ENCODE measurements at regions not wholly inside any gene's neighbourhood (a gene's known extent, or its start where the extent isn't known, plus 50 kb on each side); places are given as distances from the start of the nearest gene placed in this dataset.

DNA sequence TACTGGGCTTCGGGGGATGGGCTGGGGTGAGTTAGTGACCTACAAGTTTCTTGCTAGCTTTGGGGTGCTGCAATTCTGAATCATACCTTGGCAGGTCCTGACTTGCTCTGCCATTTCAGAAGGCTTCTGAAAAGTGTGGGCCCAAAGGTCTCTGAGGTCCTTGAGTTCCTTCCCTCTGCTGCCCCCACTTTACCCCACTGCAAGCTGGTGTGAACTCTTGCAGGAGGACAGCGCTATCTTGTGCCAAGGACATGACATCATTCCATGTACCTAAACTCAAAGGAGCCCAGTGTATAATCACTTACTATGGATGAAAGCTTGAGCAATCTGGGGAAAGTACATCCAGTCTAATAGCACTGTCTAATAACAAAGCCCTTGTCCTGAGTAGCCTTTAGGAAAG lies 157.4 kb downstream of the RMI1 start:
- Histone ChIP-seq H3K27me3 (ENCODE audit: low read length) (peaks cover 41% of the 10 kb centered on the region), H3K4me3 (ENCODE audit: low read length) (no peak overlapping the region), H3K9ac (ENCODE audit: low read length) (no peak overlapping the region), H3K4me2 (ENCODE audit: low read length) (no peak overlapping the region), H3K36me3 (ENCODE audit: low read depth, low read length) (no peaks in the 10 kb centered on the region), H3K27ac (ENCODE audit: low read length) (no peak overlapping the region), H3K9me3 (ENCODE audit: low read length) (no peaks in the 10 kb centered on the region), H4K20me1 (ENCODE audit: low read length) (no peaks in the 10 kb centered on the region), H3K9me2 (replicated peaks; ENCODE audit: low read length) (no peaks in the 10 kb centered on the region), H3K79me2 (ENCODE audit: low read length) (no peaks in the 10 kb centered on the region), H3K4me1 (ENCODE audit: insufficient read depth, low read length) (peaks cover 7% of the 10 kb centered on the region), H3F3A (ENCODE audit: low read length, unreplicated experiment) (no peaks in the 10 kb centered on the region), H2AFZ (ENCODE audit: low read length) (no peak overlapping the region)
- ChIA-PET CTCF (no interaction called here), POLR2A (ENCODE audit: unreplicated experiment) (no interaction called here)
- ATAC-seq (no peak), DNase-seq (no peak)
- TF ChIP-seq EZH2 (IDR thresholded peaks at IDR 0.05; ENCODE audit: low read length, unreplicated experiment) (no peak), EZH2phosphoT487 (IDR thresholded peaks at IDR 0.05; ENCODE audit: borderline replicate concordance, low read length) (no peak)
- TF ChIP-seq, protein P1, sequence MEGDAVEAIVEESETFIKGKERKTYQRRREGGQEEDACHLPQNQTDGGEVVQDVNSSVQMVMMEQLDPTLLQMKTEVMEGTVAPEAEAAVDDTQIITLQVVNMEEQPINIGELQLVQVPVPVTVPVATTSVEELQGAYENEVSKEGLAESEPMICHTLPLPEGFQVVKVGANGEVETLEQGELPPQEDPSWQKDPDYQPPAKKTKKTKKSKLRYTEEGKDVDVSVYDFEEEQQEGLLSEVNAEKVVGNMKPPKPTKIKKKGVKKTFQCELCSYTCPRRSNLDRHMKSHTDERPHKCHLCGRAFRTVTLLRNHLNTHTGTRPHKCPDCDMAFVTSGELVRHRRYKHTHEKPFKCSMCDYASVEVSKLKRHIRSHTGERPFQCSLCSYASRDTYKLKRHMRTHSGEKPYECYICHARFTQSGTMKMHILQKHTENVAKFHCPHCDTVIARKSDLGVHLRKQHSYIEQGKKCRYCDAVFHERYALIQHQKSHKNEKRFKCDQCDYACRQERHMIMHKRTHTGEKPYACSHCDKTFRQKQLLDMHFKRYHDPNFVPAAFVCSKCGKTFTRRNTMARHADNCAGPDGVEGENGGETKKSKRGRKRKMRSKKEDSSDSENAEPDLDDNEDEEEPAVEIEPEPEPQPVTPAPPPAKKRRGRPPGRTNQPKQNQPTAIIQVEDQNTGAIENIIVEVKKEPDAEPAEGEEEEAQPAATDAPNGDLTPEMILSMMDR (conservative IDR thresholded peaks at IDR 0.05; ENCODE audit: low read depth, low read length): no peak
- intact Hi-C loops (cut with micrococcal nuclease): no loop called here
- no TSS peak for BruUV-seq (replicated peaks)

GRCh38 chr9:84138541-84138940 lies 157.9 kb downstream of the RMI1 start:
- CTCF ChIA-PET: no interaction called here
- H2AFZ ChIP-seq (ENCODE audit: low read length): no peak overlapping the region
- no peaks in the 10 kb centered on the region for H3F3A ChIP-seq (ENCODE audit: low read length, unreplicated experiment)
- no peak overlapping the region for H3K27ac ChIP-seq (ENCODE audit: low read length)
- POLR2A ChIA-PET (ENCODE audit: unreplicated experiment): no interaction called here
- H3K4me1 ChIP-seq (ENCODE audit: insufficient read depth, low read length): peaks cover 7% of the 10 kb centered on the region
- BruUV-seq (replicated peaks): no TSS peak
- no peak for DNase-seq
- no peaks in the 10 kb centered on the region for H4K20me1 ChIP-seq (ENCODE audit: low read length)
- no peaks in the 10 kb centered on the region for H3K36me3 ChIP-seq (ENCODE audit: low read depth, low read length)
- no peaks in the 10 kb centered on the region for H3K79me2 ChIP-seq (ENCODE audit: low read length)
- no peak overlapping the region for H3K9ac ChIP-seq (ENCODE audit: low read length)
- no peaks in the 10 kb centered on the region for H3K9me3 ChIP-seq (ENCODE audit: low read length)
- no peak overlapping the region for H3K4me2 ChIP-seq (ENCODE audit: low read length)
- H3K27me3 ChIP-seq (ENCODE audit: low read length): peaks cover 41% of the 10 kb centered on the region
- intact Hi-C loops (cut with micrococcal nuclease): no loop called here
- TF ChIP-seq, protein P1 (conservative IDR thresholded peaks at IDR 0.05; ENCODE audit: low read depth, low read length): no peak
- no peak for TF ChIP-seq EZH2 (IDR thresholded peaks at IDR 0.05; ENCODE audit: low read length, unreplicated experiment)
- no peak for TF ChIP-seq EZH2phosphoT487 (IDR thresholded peaks at IDR 0.05; ENCODE audit: borderline replicate concordance, low read length)
- ATAC-seq: no peak
- no peaks in the 10 kb centered on the region for H3K9me2 ChIP-seq (replicated peaks; ENCODE audit: low read length)
- H3K4me3 ChIP-seq (ENCODE audit: low read length): no peak overlapping the region

- H3K4me3 ChIP-seq (ENCODE audit: low read length): no peak overlapping the region
- no peaks in the 10 kb centered on the region for H3K79me2 ChIP-seq (ENCODE audit: low read length)
- TF ChIP-seq EZH2phosphoT487 (IDR thresholded peaks at IDR 0.05; ENCODE audit: borderline replicate concordance, low read length): no peak
- TF ChIP-seq, protein P1 (conservative IDR thresholded peaks at IDR 0.05; ENCODE audit: low read depth, low read length): no peak
- no peak for TF ChIP-seq EZH2 (IDR thresholded peaks at IDR 0.05; ENCODE audit: low read length, unreplicated experiment)
- intact Hi-C loops (cut with micrococcal nuclease): no loop called here
- no peak overlapping the region for H3K27ac ChIP-seq (ENCODE audit: low read length)
- H3K36me3 ChIP-seq (ENCODE audit: low read depth, low read length): no peaks in the 10 kb centered on the region
- no peaks in the 10 kb centered on the region for H3K9me3 ChIP-seq (ENCODE audit: low read length)
- no peaks in the 10 kb centered on the region for H3F3A ChIP-seq (ENCODE audit: low read length, unreplicated experiment)
- ATAC-seq: no peak
- no TSS peak for BruUV-seq (replicated peaks)
- H3K4me1 ChIP-seq (ENCODE audit: insufficient read depth, low read length): peaks cover 7% of the 10 kb centered on the region
- ChIA-PET CTCF (no interaction called here), POLR2A (ENCODE audit: unreplicated experiment) (no interaction called here)
- H3K9me2 ChIP-seq (replicated peaks; ENCODE audit: low read length): no peaks in the 10 kb centered on the region
- no peak overlapping the region for H3K4me2 ChIP-seq (ENCODE audit: low read length)
- H2AFZ ChIP-seq (ENCODE audit: low read length): no peak overlapping the region
- no peak overlapping the region for H3K9ac ChIP-seq (ENCODE audit: low read length)
- no peaks in the 10 kb centered on the region for H4K20me1 ChIP-seq (ENCODE audit: low read length)
- peaks cover 41% of the 10 kb centered on the region for H3K27me3 ChIP-seq (ENCODE audit: low read length)
- peak; percentile 26 for DNase-seq
These were observed 158.9 kb downstream of the RMI1 start for GRCh38 chr9:84139296-84140070.
